ENCODE measurements at regions not wholly inside any gene's neighbourhood (a gene's known extent, or its start where the extent isn't known, plus 50 kb on each side); places are given as distances from the start of the nearest gene placed in this dataset.

DNA sequence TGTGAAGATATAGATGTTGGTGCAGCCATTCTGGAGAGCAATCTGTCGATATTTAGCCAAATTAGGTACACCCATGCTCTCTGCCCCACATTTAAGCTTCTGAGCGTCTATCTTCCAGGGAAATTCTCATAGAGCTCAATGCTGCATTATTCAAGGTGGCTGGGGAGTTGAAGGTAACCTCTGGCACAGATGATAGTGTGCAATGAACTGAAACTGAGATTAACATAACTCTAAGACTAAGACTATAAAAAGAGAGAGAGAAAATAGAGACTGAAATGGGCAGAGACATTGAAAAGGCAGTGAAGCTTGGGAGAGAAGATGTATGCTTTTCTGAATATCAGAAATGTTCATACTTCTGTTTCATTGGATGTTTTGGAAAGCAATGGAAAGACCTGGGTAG, 1197.0 kb upstream of the AUTS2 start:
- no peak for TF ChIP-seq ZFX (IDR thresholded peaks at IDR 0.05)
- TF ChIP-seq, protein P1, sequence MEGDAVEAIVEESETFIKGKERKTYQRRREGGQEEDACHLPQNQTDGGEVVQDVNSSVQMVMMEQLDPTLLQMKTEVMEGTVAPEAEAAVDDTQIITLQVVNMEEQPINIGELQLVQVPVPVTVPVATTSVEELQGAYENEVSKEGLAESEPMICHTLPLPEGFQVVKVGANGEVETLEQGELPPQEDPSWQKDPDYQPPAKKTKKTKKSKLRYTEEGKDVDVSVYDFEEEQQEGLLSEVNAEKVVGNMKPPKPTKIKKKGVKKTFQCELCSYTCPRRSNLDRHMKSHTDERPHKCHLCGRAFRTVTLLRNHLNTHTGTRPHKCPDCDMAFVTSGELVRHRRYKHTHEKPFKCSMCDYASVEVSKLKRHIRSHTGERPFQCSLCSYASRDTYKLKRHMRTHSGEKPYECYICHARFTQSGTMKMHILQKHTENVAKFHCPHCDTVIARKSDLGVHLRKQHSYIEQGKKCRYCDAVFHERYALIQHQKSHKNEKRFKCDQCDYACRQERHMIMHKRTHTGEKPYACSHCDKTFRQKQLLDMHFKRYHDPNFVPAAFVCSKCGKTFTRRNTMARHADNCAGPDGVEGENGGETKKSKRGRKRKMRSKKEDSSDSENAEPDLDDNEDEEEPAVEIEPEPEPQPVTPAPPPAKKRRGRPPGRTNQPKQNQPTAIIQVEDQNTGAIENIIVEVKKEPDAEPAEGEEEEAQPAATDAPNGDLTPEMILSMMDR (conservative IDR thresholded peaks at IDR 0.05): no peak

All from C4-2B (cell line).